Muscle of back (tissue), 3 donors: ENCODE measurements at regions not wholly inside any gene's neighbourhood (a gene's known extent, or its start where the extent isn't known, plus 50 kb on each side); places are given as distances from the start of the nearest gene placed in this dataset.
"Not testable (repeated sequence)": the region's sequence is repeated elsewhere in the genome, so short reads cannot be mapped to it uniquely, and the experiment has no call there.

Experiments
- DNase-seq, 3 donors: peaks; one replicate each; pipeline versions ENCODE4 v3.0.0 to v3.0.0-alpha.2; 2013

DNA sequence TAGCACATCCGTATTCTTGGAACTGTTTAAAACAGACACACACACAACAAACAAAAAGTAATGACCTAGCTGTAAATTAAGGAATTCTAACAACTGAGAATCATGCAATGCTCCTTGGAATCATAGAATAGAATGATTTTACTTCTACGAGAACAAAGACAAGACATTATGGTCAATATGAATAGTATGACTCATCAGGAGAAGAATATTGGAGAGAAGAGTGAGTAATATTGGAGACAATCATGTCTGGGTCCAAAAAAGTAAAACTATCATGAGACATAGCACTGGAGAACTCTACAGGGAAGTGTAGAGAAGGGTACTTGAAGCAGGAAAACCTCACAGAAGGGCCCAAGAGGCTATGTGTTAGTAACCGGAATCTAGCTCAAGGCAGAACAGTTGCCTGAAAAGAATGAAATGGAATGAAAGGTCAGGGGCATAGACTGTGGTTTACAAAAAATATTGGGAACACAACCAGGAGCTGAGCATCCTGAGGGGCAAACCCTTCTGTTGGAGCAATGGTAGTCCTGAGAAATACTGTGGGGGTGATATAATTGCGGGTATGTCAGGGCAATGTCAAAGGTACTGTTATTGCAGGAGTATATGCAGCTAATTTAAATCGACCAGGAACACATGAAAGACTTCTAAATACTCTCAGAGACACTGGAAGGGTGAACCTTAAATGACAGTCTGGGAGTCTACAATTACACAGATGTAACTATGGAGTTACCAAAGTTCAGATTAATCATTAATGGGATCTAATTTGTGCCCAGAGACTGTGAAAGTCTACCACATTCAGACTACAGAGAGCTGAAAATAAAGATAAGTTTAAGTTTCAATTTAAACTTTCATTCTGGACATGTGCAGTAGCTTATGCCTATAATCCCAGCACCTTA, 201.2 kb downstream of the BCHE start:
- DNase-seq = no peak

GRCh38 chr3:165624761-165625160, 212.5 kb downstream of the BCHE start:
- no peak for DNase-seq

- no peak for DNase-seq
These were observed 214.9 kb downstream of the BCHE start for GRCh38 chr3:165622356-165622755.

DNA sequence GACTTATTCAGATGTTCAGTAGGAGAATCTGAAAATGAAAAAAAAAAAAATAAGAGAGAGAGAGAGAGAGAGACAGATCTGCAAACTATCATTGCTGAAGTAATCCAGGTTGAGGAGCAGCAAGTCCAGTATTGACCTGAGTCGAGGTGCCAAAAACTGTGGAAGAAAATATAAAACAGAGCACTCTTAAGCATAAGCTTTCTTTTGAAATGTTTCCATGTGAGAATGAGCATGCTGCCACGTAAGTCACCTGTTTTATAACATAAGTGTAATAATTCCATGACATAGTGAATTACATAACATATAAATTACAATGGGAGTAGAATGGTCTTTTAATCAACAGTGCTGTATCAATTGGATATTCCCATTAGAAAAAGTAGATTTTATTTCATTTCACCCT, 218.2 kb downstream of the BCHE start:
- no peak for DNase-seq

DNA sequence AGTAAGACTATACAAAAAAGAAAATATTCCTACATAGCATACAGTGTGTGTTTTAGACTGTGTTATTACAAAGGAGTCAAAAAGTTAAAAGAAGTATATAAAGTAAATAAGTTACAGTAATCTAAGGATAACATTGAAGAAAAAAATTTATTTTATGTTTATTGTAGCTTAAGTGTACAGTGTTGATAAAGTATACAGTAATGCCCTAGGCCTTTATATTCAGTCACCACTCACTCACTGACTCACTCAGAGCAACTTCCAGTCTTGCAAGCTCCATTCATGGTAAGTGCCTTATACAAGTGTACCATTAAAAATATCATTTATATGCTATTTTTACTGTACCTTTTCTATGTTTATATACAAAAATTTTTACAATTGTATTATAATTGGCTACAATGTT, 220.1 kb downstream of the BCHE start:
- DNase-seq = no peak

- no peak for DNase-seq
These were observed 222.9 kb downstream of the BCHE start for GRCh38 chr3:165614337-165614736.

- DNase-seq = no peak
These were observed 224.2 kb downstream of the BCHE start for GRCh38 chr3:165613014-165613413.

DNA sequence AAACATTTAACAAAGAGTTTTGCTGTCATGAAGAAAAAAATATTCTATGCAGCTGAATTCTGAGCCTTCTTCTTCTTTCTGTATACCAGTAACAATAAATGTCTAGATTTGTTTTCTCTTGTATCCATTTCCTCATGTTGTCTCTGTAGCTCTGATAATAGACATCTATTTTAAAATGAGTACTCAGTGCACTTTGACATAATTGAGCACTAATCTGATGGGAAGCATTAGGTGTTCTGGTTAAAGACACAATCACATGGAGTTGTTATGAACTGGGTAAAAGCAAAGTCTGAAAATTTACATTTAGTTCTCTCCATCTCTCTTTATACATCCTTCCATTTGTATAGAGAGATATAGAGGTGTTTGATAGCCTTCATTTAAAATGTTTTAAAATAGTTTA, 230.0 kb downstream of the BCHE start:
- DNase-seq = no peak

DNA sequence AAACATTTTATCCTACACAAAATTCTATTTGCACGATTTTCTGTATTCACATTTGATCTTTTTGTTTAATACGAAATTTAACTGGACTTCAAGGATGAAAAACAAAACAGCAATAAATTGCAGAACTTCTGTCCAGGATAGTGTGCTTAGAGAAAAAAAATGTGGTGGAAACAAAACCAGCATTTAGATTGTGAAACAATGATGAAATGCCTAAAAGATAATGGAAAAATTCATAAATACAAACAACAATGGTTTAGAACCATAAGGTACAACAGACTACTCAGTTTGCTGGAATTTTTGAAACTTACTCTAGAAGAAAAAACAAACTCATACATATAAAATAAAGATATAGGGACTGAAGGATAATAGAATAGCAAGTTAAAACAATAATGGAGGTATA, 234.0 kb downstream of the BCHE start:
- no peak for DNase-seq

DNA sequence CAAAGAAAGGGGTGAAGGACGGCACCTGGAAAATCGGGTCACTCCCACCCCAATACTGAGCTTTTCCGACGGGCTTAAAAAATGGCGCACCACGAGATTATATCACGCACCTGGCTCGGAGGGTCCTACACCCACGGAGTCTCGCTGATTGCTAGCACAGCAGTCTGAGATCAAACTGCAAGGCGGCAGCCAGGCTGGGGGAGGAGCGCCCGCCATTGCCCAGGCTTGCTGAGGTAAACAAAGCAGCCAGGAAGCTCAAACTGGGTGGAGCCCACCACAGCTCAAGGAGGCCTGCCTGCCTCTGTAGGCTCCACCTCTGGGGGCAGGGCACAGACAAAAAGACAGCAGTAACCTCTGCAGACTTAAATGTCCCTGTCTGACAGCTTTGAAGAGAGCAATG, 264.7 kb downstream of the BCHE start:
- not testable (repeated sequence) for DNase-seq

- DNase-seq = no peak
These were observed 268.2 kb downstream of the BCHE start for GRCh38 chr3:165568907-165569462.

GRCh38 chr3:165555785-165556184, 281.4 kb downstream of the BCHE start:
- no peak for DNase-seq

DNA sequence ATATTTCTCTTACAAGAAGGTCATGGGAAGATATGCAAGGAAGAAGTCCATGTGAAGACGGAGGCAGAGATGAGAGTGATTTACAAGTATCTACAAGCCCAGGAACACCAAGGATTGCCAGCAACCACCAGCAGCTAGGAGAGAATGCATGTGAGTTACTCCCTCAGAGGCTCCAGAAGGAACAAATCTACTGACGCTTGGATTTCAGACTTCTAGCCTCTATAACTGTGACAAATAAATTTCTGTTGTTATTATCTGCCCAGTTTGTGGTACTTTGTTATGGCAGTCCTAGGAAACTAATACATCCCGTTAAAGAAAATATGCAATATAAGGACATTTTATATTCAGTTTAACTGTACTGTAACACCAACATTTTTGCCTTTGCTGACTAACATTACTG, 283.9 kb downstream of the BCHE start:
- DNase-seq = no peak

- peak in 1 of 3 donors; percentile 11 for DNase-seq
These were observed 287.6 kb downstream of the BCHE start for GRCh38 chr3:165549665-165550064.

DNA sequence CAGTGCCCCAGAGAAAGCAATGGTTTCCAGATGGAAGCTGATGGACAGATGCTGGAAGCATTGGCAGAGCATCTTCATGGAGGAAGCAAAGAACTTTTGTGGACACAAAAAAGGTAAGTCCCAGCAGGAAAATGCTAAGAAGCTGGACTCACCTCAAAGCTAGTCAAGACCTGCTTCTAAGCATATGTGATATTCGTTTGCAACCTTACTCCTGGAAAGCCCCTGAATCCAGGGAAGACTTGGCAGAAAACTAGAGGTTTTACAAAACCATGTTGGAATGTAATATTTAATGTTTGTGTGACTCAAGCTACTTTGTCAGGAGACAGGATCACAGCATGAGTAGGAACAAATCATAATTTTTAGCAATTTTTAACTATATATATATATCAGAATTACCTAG, 288.2 kb downstream of the BCHE start:
- DNase-seq = no peak

DNA sequence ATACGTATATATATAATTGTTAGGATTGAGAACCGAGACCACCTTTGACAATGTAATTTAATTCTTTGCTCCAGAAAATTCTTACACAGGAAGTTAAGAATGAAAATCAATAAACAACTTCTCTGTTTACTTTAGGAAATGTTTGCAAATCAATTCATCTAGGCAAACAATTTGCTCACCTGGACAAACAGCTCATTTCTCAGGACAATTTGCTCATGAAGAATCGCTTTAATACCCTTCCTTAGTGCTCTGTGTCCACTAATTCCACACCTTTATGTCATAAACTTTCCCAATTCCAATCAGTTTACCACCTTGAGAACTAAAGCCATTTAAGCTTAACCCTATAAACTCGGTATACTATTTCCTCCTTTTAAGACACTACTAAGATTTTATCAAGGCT, 292.2 kb downstream of the BCHE start:
- DNase-seq = no peak

GRCh38 chr3:165544432-165544831, 292.8 kb downstream of the BCHE start:
- DNase-seq = no peak

- no peak for DNase-seq
These were observed 299.1 kb downstream of the BCHE start for GRCh38 chr3:165538166-165538565.

DNA sequence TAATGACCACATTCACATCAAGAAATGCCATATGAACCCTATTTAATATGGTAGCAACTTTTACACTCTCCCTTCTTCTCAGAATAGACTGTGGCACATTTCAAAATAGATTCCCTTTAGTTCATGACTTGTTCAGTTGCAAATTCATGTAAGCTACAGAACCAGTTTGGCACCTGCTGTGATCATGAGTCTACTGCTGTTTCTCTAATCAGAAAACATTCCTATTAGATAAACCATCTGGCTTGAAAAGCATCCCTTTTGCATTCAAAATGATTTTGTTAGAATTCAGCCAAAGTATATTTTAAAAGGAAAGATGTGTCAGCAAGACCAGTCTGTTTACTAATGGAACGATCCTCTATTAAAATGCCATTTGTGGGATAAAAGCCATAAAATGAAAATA, 304.4 kb downstream of the BCHE start:
- no peak for DNase-seq

GRCh38 chr3:165529451-165529850, 307.8 kb downstream of the BCHE start:
- DNase-seq = no peak

- DNase-seq = no peak
These were observed 310.9 kb downstream of the BCHE start for GRCh38 chr3:165526367-165526766.

DNA sequence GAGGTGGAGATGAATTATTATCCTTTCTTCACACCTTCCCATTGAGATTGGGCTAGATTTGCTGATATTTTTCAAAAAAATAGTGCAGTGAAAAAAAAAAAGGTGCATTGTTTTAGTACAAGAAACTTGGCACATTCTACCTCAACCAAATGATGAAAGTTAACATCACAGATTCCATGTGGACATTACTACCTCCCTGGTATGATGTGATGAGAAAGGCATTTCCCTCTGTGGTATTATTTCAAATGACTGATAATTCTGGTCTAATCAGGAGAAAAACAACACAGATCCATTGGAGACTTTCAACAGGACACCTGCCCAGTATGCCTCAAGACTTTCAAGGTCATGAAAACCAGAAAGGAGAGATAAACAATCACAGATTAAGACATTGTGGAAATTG, 313.4 kb downstream of the BCHE start:
- DNase-seq = peak in 1 of 3 donors; percentile 17

- DNase-seq = peak in 2 of 3 donors; percentile 3 to 30
These were observed 314.8 kb downstream of the BCHE start for GRCh38 chr3:165522386-165522785.
